Activated CD4-positive, CD25-positive, alpha-beta regulatory T cell (primary cell): ENCODE measurements at regions not wholly inside any gene's neighbourhood (a gene's known extent, or its start where the extent isn't known, plus 50 kb on each side); places are given as distances from the start of the nearest gene placed in this dataset.
"Not testable (repeated sequence)": the region's sequence is repeated elsewhere in the genome, so short reads cannot be mapped to it uniquely, and the experiment has no call there.

Source experiments
- DNase-seq, 4 experiments: peaks; one replicate each; lab custom pipeline; 2025; lab: John Stamatoyannopoulos, UW

DNA sequence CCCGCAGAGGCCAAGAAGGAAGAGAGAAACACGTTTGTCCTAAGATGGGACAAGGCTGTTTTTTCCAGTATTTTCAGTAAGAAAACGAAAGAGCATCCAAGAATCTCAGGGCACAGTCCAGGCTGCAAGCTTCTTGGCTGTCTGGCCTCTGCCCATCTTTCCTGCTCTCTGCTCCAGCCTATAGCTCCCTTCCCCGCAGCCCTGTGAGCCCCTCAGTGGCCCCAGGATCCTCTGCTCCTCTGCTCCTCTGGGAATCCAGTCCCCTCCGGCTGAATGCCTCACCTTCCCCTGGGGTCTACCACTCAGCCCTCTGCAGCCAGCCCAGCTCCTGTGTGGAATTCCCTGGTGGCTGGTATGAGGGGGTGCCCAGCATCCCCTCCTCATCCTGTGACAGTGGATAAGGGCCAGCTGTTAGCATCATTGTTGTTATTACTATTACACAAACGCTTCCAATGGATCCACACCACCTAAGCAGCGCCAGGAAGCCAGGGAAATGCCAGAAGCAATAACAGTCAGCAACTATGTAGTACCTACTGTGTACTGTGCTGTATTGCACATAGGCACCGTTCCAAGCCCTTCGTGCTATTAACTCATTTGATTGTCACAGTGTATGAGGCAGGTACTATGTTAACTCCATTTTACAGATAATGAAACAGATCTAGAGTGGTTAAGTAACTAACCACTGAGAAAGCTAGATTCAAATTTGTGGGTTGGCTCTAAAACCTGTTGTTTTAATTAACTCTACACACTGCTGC, 60.3 kb upstream of the PTPN1 start:
- no peak for DNase-seq

DNA sequence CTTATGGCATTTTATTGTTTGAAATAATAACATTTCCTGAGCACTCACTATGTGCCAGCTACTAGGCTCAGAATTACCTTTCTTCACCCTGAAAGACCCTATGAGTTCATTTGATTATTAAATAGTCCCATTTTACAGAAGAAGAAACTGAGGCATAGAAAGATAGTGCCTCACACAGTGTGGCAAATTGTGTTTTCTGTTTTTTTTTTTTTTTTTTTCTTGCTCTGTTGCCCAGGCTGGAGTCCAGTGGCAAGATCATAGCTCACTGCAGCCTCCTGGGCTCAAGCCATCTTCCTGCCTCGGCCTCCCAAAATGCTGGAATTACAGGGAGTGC, 59.7 kb upstream of the PTPN1 start:
- no peak for DNase-seq

DNA sequence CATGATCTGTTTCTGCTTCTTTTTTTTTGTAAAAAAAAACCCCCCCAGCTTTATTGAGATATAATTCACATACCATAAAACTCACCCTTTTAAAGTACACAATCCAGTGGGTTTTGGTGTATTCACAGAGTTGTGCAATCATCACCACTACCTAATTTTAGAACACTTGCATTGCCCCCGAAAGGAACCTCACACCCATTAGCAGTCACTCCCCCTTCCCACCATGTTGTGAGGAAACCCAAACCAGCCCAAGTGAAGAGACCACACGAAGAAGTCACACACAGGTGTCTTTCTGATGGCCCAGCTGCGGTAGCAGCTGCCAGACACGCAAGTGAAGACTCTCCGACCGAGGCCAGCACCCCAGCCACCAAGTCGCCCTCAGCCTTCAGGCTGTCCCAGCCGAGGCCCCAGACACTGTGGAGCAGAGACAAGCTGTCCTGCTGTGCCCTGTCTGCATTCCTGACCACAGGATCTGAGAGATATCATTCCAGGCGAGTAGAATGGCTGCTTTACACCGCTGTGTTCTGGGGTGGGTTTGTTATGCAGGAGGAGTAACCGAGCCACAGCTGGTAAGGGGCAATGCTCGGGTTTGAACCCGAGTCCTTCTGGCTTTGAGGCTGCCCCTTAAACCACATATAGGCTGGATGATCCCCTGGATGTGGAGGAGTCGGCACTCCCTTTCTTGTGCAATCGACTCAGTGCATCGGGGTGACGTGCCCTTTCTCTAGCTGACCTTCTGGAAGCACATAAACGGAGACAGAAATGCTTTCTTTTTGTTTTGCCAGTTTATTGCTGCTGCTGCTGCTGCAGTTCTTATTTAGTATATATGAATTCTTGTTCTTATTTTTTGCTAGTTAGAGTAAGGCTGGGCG, 59.1 kb upstream of the PTPN1 start:
- DNase-seq = no peak

DNA sequence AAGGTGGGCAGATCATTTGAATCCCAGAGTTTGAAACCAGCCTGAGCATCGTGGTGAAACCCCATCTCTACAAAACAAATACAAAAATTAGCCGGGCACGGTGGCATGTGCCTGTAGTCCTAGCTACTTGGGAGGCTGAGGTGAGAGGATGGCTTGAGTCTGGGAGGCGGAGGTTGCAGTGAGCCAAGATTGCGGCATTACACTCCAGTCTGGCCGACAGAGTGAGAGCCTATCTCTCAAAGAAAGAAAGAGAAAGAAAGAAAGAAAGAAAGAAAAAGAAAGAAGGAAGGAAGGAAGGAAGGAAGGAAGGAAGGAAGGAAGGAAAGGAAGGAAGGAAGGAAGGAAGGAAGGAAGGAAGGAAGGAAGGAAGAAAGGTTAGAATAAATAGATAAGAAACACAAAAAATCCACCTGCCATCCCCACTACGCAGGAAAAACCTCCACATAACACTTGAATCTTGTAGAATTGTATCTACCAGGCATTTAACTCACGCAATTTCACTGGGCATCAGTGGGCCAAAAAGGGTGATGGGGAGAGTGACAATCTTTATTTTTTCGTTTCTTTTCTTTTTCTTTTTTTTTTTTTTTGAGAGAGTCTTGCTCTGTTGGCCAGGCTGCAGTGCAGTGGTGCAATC, 58.3 kb upstream of the PTPN1 start:
- not testable (repeated sequence) for DNase-seq

DNA sequence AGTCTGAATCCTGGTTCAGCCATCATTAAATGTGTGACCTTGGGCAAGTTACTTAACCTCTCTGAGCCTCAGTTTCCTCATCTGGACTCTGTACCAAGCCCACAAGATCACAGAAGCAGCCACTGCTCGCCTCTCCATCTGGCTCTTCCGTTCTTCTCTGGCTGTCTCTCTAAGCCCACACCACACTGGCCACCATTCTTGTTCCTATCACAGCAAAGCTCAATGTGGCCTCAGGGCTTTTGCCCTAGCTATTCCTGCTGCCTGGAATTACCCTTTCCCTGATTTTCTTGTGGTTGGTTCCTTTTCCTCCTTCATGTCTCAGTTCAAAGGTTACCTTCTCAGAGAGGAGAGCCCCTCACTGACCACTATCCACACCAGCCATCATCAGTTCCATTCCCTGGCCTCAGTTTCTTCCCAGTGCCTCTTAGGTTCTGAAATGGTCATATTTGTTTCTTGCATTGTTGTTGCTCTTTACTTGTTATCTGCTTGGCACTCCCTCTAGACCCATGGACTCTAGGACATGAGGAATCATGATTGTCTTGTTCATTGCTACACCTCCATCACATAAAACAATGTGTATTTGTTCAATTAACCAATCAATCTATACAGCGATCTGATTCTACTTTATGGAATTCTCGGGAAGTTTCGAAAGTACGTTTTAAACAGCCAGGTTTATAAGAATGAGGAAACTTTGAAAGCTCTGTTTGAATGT, 56.5 kb upstream of the PTPN1 start:
- DNase-seq = no peak

DNA sequence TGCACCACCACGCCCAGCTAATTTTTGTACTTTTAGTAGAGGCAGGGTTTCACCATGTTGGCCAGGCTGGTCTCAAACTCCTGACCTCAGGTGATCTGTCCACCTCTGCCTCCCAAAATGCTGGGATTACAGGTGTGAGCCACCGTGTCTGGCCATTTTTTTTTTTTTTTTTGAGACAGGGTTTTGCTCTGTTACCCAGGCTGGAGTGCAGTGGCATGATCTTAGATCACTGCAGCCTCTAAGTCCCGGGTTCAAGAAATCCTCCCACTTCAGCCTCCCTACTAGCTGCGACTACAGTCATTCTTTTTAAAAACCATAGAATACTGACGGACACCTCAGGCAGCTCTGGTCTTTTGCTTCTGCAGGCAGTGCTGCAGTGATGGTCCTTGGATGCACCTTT, 54.9 kb upstream of the PTPN1 start:
- DNase-seq = not testable (repeated sequence)

DNA sequence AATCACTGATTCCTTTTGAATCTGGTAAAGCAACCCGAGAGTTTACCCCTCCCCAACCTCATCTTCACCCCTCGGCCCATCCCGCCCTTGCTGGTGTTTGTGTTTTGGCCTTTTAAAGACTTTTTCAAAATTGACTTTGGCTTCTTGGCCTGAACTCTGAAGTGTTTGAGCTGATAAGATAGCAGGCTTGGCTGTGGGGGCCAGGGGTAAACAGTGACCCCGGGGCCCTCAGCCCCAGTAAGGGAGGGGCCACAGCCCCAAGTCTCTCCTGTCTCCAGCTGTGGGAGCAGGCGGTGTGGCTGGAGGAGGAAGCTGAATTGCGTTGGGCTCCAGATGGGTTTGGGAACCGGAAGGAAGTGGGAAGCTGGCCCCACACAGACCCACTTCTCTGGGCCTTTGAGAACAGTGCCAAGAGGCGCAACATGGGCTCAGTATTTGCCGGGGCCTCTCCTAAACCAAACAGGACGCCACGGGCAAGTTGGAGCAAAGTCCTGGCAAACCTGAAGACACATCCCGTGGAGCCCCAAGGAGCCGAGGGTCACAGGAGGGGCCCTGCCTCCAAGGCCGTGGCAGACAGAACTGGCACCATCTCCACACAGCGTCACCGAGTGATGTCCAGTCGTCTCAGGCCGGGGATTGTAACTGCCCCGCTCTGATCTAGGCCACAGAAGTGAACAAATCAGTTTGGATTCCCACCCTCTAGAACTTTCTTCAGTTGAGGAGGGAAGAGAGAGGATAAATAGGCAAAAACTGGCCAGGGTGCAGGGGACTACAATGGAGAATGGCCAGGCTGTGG, 54.3 kb upstream of the PTPN1 start:
- DNase-seq = no peak

DNA sequence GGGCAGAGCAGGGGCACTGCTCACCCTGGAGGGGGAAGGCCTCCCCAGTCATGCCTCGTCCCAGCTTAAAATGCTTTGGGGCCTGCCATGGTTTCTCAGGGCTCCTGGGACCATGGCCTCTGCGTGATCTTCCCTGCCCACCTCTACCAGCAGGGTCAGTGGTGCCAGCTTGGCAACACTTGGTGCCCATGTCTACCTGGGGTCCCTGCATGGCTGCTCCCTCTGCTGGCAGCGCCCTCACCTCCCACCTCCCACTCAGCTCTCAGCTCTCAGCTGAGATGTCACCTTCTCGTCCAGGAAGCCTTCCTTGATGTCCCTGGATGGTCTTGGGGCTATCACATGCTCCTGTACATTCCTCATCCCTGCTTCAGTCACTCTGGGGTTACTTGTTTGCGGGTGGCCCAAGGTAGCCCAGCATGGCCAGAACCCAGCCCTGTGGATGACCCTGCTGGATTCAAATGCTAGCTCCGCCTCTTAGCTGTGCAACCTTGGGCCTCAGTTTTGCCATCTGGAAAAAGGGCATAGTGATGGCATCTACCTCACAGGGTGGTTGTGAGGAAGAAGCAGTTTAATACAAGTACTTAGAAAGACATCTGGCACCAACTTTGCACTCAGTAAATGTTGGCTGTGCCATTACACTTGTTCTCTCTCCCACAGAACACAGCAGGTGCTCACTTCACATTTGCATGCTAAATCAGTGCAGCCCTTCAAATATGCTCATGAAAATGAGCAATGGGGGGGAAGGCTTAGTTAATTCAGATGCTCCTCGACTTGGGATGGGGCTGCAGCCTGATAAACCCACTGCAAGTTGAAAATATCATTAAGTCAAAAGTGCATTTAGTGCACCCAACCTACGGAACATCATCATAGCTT, 53.5 kb upstream of the PTPN1 start:
- DNase-seq = no peak

DNA sequence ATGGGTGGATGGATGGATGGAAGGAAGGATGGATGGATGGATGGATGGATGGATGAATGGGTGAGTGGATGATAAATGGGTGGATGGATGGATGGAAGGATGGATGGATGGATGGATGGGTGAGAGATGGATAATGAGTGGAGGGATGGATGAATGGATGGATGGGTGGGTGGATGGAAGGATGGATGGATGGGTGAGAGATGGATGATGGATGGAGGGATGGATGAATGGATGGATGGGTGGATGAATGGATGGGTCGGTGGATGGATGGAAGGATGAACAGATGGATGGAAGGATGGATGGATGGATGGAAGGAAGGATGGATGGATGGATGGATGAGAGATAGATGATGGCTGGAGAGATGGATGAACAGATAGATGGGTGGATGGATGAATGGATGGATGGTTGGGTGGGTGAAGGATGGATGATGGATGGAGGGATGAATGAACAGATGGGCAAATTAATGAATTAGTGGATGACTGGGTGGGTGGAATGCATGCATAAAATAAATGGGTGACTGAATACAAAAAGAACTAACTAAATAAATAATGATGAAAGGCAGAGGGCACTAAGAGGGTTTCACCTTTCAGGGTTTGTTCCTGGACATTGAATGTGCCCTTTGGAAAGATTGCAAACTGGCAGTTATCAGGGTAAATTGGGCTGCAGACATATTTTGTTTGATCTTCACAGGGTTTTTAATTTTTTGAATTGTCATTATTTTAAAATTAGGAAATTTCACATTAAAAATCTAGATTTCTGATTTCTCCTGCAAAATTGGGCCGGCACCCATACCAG, 50.9 kb upstream of the PTPN1 start:
- no peak for DNase-seq

DNA sequence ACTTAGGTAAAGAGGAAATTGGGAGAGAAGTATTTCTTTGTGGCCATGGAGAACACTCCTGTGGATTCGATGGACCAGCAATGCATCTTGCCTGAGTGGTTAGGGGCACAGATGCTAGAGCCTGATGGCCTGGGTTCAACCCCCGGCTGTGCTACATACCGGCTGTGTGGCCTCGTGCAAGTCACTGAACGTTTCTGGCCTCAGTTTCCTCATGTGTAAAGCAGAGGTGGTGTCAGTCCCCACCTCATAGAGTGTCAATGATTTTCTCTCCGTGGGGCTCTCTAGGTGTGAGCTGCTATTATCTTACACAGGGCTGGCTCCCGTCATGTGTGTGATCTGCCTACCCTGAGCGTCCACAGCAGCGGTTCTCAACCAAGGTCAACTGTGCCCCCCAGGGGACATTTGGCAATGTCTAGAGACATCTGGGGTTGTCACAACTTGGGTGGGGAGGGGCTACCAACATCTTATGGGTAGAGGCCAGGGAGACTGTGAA, 50.0 kb upstream of the PTPN1 start:
- no peak for DNase-seq
